NB4 (cell line): ENCODE measurements at regions not wholly inside any gene's neighbourhood (a gene's known extent, or its start where the extent isn't known, plus 50 kb on each side); places are given as distances from the start of the nearest gene placed in this dataset.

Experiments
- MYC ChIP-seq: IDR thresholded peaks from 2 replicates; pipeline ENCODE4 v1.6.1; 2011; ENCODE audit warnings: low read depth, low read length
- POLR2A ChIP-seq: IDR thresholded peaks from 2 replicates; pipeline ENCODE4 v1.6.1; 2011; ENCODE audit warnings: mild to moderate bottlenecking; ENCODE audit not compliant: insufficient read length; ENCODE audit errors: extremely low read depth
- TF ChIP-seq, protein P1 (sequence below): IDR thresholded peaks from one replicate; pipeline ENCODE4 v1.5.1; 2012; ENCODE audit warnings: low read depth, low read length
- TF ChIP-seq, protein P2 (sequence below): IDR thresholded peaks from 2 replicates; pipeline ENCODE4 v1.6.1; 2011; ENCODE audit warnings: low read depth, low read length

DNA sequence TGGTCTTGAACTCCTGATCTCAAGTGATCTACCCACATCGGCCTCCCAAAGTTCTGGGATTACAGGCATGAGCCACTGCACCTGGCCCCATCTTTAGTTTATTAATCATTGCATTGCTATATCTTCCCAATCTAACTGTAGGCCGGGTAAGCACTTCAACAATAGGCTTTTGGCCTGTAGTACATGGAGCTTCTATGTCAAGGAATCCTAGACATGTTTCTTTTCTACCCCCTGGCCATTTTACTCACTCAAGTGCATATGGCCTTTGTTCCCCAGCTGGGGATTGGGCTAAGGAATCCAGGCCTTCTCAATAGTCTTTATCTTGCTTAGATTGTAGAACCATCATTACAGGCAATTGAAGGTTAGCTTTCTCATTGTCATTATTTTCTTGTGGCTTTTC lies 122.3 kb upstream of the MBNL1 start:
- TF ChIP-seq, protein P1, sequence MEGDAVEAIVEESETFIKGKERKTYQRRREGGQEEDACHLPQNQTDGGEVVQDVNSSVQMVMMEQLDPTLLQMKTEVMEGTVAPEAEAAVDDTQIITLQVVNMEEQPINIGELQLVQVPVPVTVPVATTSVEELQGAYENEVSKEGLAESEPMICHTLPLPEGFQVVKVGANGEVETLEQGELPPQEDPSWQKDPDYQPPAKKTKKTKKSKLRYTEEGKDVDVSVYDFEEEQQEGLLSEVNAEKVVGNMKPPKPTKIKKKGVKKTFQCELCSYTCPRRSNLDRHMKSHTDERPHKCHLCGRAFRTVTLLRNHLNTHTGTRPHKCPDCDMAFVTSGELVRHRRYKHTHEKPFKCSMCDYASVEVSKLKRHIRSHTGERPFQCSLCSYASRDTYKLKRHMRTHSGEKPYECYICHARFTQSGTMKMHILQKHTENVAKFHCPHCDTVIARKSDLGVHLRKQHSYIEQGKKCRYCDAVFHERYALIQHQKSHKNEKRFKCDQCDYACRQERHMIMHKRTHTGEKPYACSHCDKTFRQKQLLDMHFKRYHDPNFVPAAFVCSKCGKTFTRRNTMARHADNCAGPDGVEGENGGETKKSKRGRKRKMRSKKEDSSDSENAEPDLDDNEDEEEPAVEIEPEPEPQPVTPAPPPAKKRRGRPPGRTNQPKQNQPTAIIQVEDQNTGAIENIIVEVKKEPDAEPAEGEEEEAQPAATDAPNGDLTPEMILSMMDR: no peak
- TF ChIP-seq POLR2A (no peak), MYC (no peak)
- TF ChIP-seq, protein P2, sequence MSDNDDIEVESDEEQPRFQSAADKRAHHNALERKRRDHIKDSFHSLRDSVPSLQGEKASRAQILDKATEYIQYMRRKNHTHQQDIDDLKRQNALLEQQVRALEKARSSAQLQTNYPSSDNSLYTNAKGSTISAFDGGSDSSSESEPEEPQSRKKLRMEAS: no peak
